ENCODE measurements at regions not wholly inside any gene's neighbourhood (a gene's known extent, or its start where the extent isn't known, plus 50 kb on each side); places are given as distances from the start of the nearest gene placed in this dataset.

DNA sequence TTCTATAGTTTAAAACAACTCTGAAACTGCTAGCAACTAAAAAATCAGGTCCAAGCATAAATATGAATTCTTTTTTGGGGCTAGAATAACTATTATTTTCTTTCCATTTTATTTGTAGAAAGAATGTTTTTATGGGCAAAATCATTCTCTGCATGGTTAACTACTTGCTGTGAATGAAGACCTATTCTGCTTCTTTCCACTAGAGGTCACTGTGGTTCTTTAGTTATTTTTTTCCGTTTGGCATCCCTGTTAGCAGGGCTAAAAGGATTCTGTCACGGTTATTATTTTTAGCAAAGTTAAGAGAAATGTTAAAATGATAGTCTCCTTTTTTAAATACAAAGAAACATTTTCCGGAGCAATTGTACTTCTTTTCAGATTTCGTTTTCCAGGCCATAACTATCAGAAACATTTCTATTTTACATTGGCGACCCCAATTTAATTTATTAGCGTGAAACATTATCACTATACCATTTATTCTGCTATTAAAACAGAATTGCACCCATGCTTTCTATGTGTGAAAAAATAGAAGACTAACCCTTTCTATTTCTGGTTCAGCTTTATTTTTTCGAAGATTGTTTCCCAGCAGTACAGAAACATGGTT is 404.8 kb downstream of the ATP23 start:
- peaks cover 5% of the 10 kb centered on the region for H3K36me3 Mint-ChIP-seq (ENCODE audit: low read depth)
- H3K27ac Mint-ChIP-seq = no peak overlapping the region
- ATAC-seq = peak; percentile 47
- H3K9me3 ChIP-seq (ENCODE audit: control insufficient read depth, low read length, poor library complexity, severe bottlenecking) = no peaks in the 10 kb centered on the region
- no peak overlapping the region for H3K4me3 Mint-ChIP-seq
- no peak for DNase-seq
- H3K27me3 Mint-ChIP-seq = peaks cover 37% of the 10 kb centered on the region
- peaks cover 2% of the 10 kb centered on the region for H3K4me1 Mint-ChIP-seq

DNA sequence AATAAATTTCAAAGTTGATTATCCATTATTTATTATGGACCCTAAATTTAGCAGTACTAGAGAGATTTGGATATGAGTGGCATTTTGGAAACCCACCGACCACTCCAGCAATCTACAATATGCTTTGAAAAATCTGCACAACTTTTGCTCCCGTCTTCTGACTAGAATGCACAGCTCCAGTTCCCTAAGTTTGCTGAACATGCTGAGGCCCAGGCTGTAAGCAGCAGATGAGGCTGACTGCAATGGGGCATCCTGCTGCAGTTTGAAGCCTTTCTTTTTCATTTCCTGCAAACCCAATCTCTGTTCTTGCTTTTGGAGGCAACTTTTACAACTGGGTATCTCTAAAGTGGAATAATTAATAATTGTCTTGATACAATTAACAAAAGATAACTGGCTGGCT is 405.8 kb downstream of the ATP23 start:
- Mint-ChIP-seq H3K4me1 (peaks cover 2% of the 10 kb centered on the region), H3K27ac (no peak overlapping the region), H3K36me3 (ENCODE audit: low read depth) (peaks cover 5% of the 10 kb centered on the region), H3K27me3 (peaks cover 39% of the 10 kb centered on the region), H3K4me3 (no peak overlapping the region)
- H3K9me3 ChIP-seq (ENCODE audit: control insufficient read depth, low read length, poor library complexity, severe bottlenecking) = no peaks in the 10 kb centered on the region
- ATAC-seq = no peak
- no peak for DNase-seq

DNA sequence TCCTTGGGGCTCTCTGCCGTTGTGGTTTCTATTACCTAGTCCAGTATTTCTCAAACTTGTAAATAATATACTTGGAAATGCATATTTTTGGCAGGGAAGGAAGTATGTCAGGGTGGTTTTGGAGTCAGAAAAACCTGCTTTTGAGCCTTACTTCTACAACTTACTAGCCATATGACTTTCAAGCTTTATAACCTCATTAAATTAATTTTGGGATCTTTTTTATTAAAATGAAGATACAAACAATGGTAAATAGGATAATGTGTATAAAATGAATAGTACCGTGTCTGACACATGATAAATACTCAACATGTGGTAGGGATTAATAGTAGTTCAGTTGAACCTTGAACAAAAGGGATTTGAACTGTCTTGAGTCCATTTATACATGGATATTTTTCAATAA is 406.3 kb downstream of the ATP23 start:
- Mint-ChIP-seq H3K4me1 (peaks cover 2% of the 10 kb centered on the region), H3K4me3 (no peak overlapping the region), H3K27me3 (peaks cover 36% of the 10 kb centered on the region), H3K27ac (no peak overlapping the region), H3K36me3 (ENCODE audit: low read depth) (peaks cover 5% of the 10 kb centered on the region)
- no peak for ATAC-seq
- DNase-seq = no peak
- no peaks in the 10 kb centered on the region for H3K9me3 ChIP-seq (ENCODE audit: control insufficient read depth, low read length, poor library complexity, severe bottlenecking)

DNA sequence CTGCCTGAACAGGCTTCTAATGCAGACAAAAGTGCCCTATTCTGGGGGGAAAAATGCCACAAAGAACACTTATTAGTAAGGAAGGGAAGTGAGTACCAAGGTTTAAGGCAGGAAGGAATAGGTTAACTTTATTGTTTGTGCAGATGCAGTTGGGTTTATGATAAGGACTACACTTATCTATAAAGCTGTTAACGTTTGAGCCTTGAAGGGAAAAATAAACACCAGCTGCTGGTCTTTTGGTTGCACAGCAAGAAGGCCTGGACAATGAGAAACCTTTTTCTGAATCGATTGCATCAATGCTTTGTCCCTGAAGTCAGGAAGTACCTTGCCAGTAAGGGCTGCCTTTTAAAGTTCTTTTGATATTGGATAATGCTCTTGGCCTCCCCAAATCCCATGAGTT is 407.8 kb downstream of the ATP23 start:
- peaks cover 43% of the 10 kb centered on the region for H3K27me3 Mint-ChIP-seq
- no peaks in the 10 kb centered on the region for H3K9me3 ChIP-seq (ENCODE audit: control insufficient read depth, low read length, poor library complexity, severe bottlenecking)
- no peak overlapping the region for H3K4me3 Mint-ChIP-seq
- peaks cover 2% of the 10 kb centered on the region for H3K4me1 Mint-ChIP-seq
- ATAC-seq = no peak
- H3K36me3 Mint-ChIP-seq (ENCODE audit: low read depth) = peaks cover 6% of the 10 kb centered on the region
- DNase-seq = no peak
- no peak overlapping the region for H3K27ac Mint-ChIP-seq

DNA sequence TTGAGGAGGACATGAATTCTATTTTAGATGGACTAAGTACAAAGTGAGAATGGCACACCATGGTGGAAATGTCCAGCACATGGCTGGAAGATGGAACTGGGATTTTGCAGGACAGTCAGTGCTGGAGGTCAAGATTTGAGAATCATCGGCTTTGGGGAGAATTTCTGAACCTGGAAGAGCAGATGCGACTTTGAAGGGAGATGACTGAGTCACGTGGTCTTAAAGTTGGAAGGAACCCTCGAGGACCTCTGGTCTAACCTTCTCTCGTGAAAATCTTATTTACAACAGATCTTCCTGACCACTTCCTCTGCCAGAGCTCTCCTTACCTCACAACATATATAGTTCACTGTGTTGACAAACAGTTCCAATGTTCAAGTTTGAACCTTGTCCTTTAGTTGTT is 415.4 kb downstream of the ATP23 start:
- peaks cover 4% of the 10 kb centered on the region for H3K36me3 Mint-ChIP-seq (ENCODE audit: low read depth)
- no peak for ATAC-seq
- no peaks in the 10 kb centered on the region for H3K9me3 ChIP-seq (ENCODE audit: control insufficient read depth, low read length, poor library complexity, severe bottlenecking)
- H3K27ac Mint-ChIP-seq = no peak overlapping the region
- no peak for DNase-seq
- no peak overlapping the region for H3K4me3 Mint-ChIP-seq
- H3K27me3 Mint-ChIP-seq = peaks cover 48% of the 10 kb centered on the region
- H3K4me1 Mint-ChIP-seq = no peaks in the 10 kb centered on the region

DNA sequence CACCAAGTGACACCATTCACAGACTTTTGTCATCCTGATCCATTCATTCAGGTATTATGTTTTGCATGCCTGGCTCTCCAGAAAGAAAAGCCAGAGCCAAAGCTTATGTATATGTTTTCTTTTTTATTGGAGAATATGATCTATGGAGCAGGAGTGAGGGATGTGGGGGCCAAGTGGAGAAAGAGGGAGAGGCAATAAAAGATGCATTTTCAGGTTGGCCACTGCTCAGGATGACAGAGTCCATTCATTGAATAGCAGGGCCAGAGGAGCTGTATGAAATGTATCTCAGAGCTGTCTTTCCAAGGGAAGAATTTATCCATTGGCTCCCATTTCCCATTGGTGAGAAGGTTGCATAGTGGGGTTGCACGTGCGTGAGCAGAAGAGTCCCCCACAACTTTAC is 416.1 kb downstream of the ATP23 start:
- no peak overlapping the region for H3K27ac Mint-ChIP-seq
- no peaks in the 10 kb centered on the region for H3K4me1 Mint-ChIP-seq
- H3K27me3 Mint-ChIP-seq = peaks cover 52% of the 10 kb centered on the region
- H3K9me3 ChIP-seq (ENCODE audit: control insufficient read depth, low read length, poor library complexity, severe bottlenecking) = no peaks in the 10 kb centered on the region
- peaks cover 4% of the 10 kb centered on the region for H3K36me3 Mint-ChIP-seq (ENCODE audit: low read depth)
- ATAC-seq (no peak), DNase-seq (no peak)
- H3K4me3 Mint-ChIP-seq = no peak overlapping the region

DNA sequence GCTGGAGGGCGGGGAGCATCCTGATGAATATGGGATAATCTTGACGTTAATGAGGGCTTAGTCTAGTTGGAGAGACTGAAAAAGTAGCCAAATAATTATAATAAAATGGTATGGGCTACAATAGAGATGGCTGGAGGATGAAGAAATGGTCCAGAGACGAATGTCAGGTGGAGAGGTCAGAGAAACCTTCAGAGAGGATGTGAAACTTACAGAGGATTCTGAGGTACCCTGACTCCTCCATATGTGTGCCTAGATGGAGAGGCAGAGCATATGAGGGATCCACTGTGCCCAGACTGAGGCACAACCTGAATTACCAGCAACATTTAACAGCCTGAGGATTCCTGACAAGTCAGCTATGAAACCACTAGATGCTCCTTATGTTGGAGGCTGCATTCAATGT is 417.0 kb downstream of the ATP23 start:
- H3K27ac Mint-ChIP-seq = no peak overlapping the region
- H3K4me3 Mint-ChIP-seq = no peak overlapping the region
- peaks cover 52% of the 10 kb centered on the region for H3K27me3 Mint-ChIP-seq
- no peak for DNase-seq
- no peak for ATAC-seq
- no peaks in the 10 kb centered on the region for H3K4me1 Mint-ChIP-seq
- H3K9me3 ChIP-seq (ENCODE audit: control insufficient read depth, low read length, poor library complexity, severe bottlenecking) = no peaks in the 10 kb centered on the region
- H3K36me3 Mint-ChIP-seq (ENCODE audit: low read depth) = peaks cover 4% of the 10 kb centered on the region

DNA sequence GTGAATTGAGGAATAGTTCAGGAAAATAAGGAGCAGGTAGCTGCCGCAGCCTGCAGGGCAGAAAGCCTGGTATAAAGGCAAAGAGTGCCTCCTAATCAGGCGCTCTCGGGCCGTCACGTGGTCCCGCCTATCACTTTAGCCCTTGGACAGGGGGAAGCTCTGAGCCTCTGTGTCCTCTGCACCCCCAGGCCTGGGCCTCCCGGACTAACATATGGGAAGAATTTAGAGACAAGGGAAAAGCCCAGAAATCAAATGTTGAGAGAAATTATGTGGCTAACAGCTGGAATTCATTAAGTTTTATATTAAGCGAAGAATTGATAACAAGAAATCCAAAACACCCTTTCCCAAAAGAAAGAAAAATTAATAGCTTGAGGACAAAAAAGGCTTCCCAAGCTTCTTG is 417.7 kb downstream of the ATP23 start:
- DNase-seq (no peak), ATAC-seq (no peak)
- no peak overlapping the region for H3K27ac Mint-ChIP-seq
- peaks cover 2% of the 10 kb centered on the region for H3K36me3 Mint-ChIP-seq (ENCODE audit: low read depth)
- H3K4me3 Mint-ChIP-seq = no peak overlapping the region
- peaks cover 46% of the 10 kb centered on the region for H3K27me3 Mint-ChIP-seq
- no peaks in the 10 kb centered on the region for H3K4me1 Mint-ChIP-seq
- H3K9me3 ChIP-seq (ENCODE audit: control insufficient read depth, low read length, poor library complexity, severe bottlenecking) = no peaks in the 10 kb centered on the region

DNA sequence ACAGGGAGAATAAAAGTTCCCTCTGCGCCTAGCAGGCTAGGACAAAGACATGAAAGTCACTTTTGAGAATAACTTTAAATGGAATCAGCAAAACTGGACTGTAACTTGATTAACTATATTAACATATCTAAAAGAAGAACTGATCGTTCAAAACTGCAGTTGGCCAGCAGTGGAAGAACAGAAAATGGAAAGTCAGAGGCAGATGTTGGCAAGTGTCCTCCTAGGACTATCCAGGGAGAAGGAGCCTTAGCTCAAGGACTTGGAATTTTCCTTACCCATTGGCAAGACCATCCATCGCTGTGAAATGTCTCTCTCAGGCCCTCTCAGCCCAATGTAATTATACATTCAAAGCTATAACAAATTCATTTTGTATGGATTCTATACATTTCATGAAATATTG is 419.7 kb downstream of the ATP23 start:
- peaks cover 39% of the 10 kb centered on the region for H3K27me3 Mint-ChIP-seq
- no peaks in the 10 kb centered on the region for H3K9me3 ChIP-seq (ENCODE audit: control insufficient read depth, low read length, poor library complexity, severe bottlenecking)
- DNase-seq (no peak), ATAC-seq (no peak)
- H3K4me3 Mint-ChIP-seq = no peak overlapping the region
- H3K4me1 Mint-ChIP-seq = no peaks in the 10 kb centered on the region
- H3K36me3 Mint-ChIP-seq (ENCODE audit: low read depth) = no peaks in the 10 kb centered on the region
- H3K27ac Mint-ChIP-seq = no peak overlapping the region

DNA sequence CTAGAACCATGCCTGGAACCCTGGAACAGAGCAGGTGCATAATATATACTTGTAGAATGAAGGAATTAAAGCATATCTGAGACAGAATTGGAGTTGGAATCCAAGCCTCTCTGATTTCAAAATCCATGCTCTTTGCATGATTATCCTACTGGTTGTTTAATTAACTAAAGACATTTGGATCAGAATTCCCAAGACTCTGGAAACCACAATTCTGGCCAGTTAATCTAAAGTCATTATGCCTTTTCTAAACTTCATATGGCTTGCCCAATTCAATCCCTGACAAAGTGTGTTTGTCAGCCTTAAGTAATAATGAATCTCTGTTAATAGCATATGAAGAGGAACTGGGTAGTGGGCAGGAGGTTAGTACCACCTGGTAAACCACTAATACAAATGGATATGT is 422.6 kb downstream of the ATP23 start:
- H3K4me3 Mint-ChIP-seq = no peak overlapping the region
- no peak for ATAC-seq
- H3K4me1 Mint-ChIP-seq = no peaks in the 10 kb centered on the region
- peaks cover 16% of the 10 kb centered on the region for H3K27me3 Mint-ChIP-seq
- no peaks in the 10 kb centered on the region for H3K9me3 ChIP-seq (ENCODE audit: control insufficient read depth, low read length, poor library complexity, severe bottlenecking)
- H3K36me3 Mint-ChIP-seq (ENCODE audit: low read depth) = no peaks in the 10 kb centered on the region
- no peak for DNase-seq
- no peak overlapping the region for H3K27ac Mint-ChIP-seq

DNA sequence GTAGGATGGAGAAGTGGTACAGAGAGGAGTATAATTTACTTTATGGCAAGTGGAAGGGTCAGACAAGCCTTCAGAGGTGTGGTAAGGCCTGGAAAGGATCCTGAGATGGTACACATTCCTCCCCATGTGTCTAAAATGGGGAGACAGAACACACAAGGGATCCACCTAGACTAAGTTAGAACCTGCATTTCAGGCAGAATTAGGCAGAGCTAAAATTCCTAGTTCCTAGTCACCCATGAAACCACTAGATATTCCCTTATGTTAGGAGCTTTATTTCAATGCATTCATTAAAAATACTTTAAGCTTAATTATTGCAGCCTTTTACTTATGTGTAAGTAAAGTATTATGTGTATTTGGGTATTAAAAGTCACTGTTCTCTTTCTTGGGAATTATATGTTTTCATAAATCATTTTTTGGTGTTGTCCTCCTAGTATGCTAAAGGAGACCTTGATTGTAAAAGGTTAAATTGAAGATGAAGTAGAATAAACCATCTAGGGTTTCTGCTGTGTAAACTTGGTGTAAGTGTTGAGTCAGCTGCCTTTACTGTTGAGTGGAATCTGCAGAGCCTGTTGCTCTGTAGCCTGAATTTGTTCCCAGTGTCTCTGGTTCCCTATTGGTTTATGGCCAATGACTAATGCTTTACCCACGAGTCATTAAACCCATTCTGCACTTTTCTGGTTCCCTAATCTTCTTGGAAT is 423.2 kb downstream of the ATP23 start:
- H3K36me3 Mint-ChIP-seq (ENCODE audit: low read depth) = no peaks in the 10 kb centered on the region
- ATAC-seq (no peak), DNase-seq (no peak)
- peaks cover 14% of the 10 kb centered on the region for H3K27me3 Mint-ChIP-seq
- no peaks in the 10 kb centered on the region for H3K4me1 Mint-ChIP-seq
- H3K4me3 Mint-ChIP-seq = no peak overlapping the region
- H3K27ac Mint-ChIP-seq = no peak overlapping the region
- H3K9me3 ChIP-seq (ENCODE audit: control insufficient read depth, low read length, poor library complexity, severe bottlenecking) = no peaks in the 10 kb centered on the region

DNA sequence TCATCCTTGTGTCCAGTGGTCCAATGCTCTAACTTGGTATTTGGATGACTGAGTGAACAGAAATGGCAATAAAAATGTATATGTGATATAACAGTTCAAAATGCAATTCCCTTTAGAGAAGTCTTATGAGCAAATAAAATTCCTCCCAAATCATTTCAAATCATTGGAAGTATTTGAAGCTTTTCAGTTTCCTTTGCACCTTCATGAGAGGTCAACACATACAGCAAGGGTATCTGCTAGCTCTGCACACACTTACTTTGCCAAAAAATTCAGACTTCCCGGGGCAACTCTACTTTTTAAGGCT is 423.7 kb downstream of the ATP23 start:
- no peak for ATAC-seq
- no peak overlapping the region for H3K27ac Mint-ChIP-seq
- no peaks in the 10 kb centered on the region for H3K9me3 ChIP-seq (ENCODE audit: control insufficient read depth, low read length, poor library complexity, severe bottlenecking)
- H3K36me3 Mint-ChIP-seq (ENCODE audit: low read depth) = no peaks in the 10 kb centered on the region
- peaks cover 14% of the 10 kb centered on the region for H3K27me3 Mint-ChIP-seq
- H3K4me1 Mint-ChIP-seq = no peaks in the 10 kb centered on the region
- DNase-seq = no peak
- no peak overlapping the region for H3K4me3 Mint-ChIP-seq

DNA sequence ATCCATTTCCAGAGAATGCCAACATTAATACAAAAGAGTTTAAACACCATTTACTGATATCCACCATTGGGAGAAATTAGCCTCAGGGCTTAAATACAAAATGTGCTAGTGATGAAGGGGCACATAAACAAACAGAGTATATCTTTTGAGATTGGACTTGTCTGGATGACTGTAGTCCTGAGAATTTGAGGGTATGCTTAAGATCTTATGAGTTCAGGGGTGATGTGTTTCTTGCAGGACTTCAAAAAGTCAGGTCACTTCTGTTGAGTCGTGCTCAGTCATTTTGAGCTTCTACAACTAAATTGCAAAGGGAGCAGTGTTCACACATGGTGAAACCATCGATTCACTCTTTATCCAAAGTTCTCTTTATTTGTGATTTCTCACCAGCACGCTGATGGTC is 425.7 kb downstream of the ATP23 start:
- no peaks in the 10 kb centered on the region for H3K9me3 ChIP-seq (ENCODE audit: control insufficient read depth, low read length, poor library complexity, severe bottlenecking)
- DNase-seq (no peak), ATAC-seq (no peak)
- Mint-ChIP-seq H3K27me3 (peaks cover 14% of the 10 kb centered on the region), H3K27ac (no peak overlapping the region), H3K4me3 (no peak overlapping the region), H3K36me3 (ENCODE audit: low read depth) (no peaks in the 10 kb centered on the region), H3K4me1 (no peaks in the 10 kb centered on the region)

DNA sequence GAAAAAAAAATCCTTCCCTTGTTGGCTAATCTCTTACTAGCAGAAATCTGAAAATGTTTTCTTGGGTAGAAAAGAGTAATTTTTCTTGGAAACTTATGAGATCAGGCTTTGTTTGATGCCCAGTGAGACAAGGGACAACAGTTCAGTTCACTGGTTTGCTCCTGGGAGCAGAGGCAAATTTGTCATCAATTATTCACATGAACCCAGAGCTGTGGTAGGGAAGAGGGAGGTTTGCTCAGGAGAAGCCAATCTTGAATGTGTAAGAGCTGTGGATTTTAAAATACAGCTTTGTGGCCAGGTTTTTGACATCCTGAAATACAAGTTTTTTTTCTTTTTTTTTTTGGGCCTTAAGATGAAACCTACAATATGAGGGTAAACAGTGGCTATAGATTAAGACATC is 426.6 kb downstream of the ATP23 start:
- peaks cover 5% of the 10 kb centered on the region for H3K27me3 Mint-ChIP-seq
- H3K36me3 Mint-ChIP-seq (ENCODE audit: low read depth) = no peaks in the 10 kb centered on the region
- H3K4me3 Mint-ChIP-seq = no peak overlapping the region
- H3K9me3 ChIP-seq (ENCODE audit: control insufficient read depth, low read length, poor library complexity, severe bottlenecking) = no peaks in the 10 kb centered on the region
- no peak for DNase-seq
- no peaks in the 10 kb centered on the region for H3K4me1 Mint-ChIP-seq
- no peak overlapping the region for H3K27ac Mint-ChIP-seq
- no peak for ATAC-seq
